Gastroesophageal sphincter (tissue), 3 donors: ENCODE measurements at regions not wholly inside any gene's neighbourhood (a gene's known extent, or its start where the extent isn't known, plus 50 kb on each side); places are given as distances from the start of the nearest gene placed in this dataset.

ENCODE experiments used
- EP300 ChIP-seq: sonication (generic); formaldehyde crosslinking; IDR thresholded peaks from one replicate; pipeline ENCODE4 v1.6.1; 2017; ENCODE audit warnings: antibody characterized with exemption, mild to moderate bottlenecking
- POLR2A ChIP-seq, 2 donors: fragments of 450-650 bp; IDR thresholded peaks; one replicate each; pipeline ENCODE4 v1.6.1; 2017; ENCODE audit warnings: antibody characterized with exemption in 2 of 2, mild to moderate bottlenecking in 2 of 2, moderate library complexity in 1 of 2
- POLR2AphosphoS5 ChIP-seq: sonication (generic); formaldehyde crosslinking; IDR thresholded peaks from one replicate; pipeline ENCODE4 v1.6.1; 2017; ENCODE audit warnings: antibody characterized with exemption
- TF ChIP-seq, protein P1 (sequence below), 4 experiments: fragments of 200-600 bp in 2 of 4; fragments of 450-650 bp in 2 of 4; sonication (generic) in 1 of 4; IDR thresholded peaks; one replicate each; pipeline ENCODE4 v1.5.1; 2017 to 2019; ENCODE audit warnings: antibody characterized with exemption in 4 of 4, mild to moderate bottlenecking in 2 of 4, moderate library complexity in 2 of 4

DNA sequence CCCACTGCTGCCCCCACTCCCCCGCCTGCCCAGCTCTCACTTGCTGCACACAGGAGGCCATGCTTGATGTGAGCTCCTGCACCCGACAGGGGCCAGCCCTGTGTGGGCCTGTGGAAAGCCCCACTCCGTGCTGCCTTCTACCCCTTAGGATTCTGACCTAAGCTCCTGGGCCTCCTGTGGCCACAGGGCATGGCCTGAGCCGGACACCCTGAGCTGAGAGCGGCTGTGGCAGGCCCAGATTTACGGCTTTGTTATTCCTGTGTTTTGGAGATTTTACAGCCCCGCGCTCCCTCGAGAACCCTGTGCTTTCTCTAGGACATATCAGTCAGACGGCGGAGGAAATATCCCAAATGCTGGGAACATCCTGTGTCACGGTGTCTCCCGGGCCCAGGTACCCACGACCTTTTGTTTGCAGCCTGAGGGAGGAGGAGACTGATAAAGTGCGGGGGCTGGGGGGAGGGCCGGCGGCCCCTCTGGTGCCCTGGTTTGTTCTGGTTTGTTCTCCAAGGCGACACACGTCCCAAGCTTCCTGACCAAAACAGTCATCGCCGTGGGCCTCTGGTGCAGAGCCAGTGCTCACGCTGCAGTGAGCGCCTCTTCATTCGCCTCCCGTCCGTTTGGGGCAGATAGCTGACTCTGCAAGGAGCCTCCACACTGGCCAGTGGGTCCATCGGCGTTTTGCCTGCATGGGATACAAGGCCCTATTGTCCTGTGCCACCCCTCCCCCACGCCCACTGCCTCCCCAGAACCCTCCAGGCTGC is 363.4 kb downstream of the C16orf95 start:
- TF ChIP-seq, protein P1, sequence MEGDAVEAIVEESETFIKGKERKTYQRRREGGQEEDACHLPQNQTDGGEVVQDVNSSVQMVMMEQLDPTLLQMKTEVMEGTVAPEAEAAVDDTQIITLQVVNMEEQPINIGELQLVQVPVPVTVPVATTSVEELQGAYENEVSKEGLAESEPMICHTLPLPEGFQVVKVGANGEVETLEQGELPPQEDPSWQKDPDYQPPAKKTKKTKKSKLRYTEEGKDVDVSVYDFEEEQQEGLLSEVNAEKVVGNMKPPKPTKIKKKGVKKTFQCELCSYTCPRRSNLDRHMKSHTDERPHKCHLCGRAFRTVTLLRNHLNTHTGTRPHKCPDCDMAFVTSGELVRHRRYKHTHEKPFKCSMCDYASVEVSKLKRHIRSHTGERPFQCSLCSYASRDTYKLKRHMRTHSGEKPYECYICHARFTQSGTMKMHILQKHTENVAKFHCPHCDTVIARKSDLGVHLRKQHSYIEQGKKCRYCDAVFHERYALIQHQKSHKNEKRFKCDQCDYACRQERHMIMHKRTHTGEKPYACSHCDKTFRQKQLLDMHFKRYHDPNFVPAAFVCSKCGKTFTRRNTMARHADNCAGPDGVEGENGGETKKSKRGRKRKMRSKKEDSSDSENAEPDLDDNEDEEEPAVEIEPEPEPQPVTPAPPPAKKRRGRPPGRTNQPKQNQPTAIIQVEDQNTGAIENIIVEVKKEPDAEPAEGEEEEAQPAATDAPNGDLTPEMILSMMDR (IDR thresholded peaks at IDR 0.05): no peak
- TF ChIP-seq POLR2A (IDR thresholded peaks at IDR 0.05): no peak
- no peak for TF ChIP-seq EP300
- no peak for TF ChIP-seq POLR2AphosphoS5
